ENCODE measurements at regions not wholly inside any gene's neighbourhood (a gene's known extent, or its start where the extent isn't known, plus 50 kb on each side); places are given as distances from the start of the nearest gene placed in this dataset.
"Not testable (repeated sequence)": the region's sequence is repeated elsewhere in the genome, so short reads cannot be mapped to it uniquely, and the experiment has no call there.

GRCh38 chr9:107827304-107827703 lies 337.7 kb upstream of the KLF4 start:
- DNase-seq (ENCODE audit: low read depth in 2 of 3, low spot score in 1 of 3), result no peak

- DNase-seq (ENCODE audit: low read depth in 2 of 3, low spot score in 1 of 3), result not testable (repeated sequence)
These were observed 337.1 kb upstream of the KLF4 start for GRCh38 chr9:107826688-107826983.

GRCh38 chr9:107824556-107824955 lies 335.0 kb upstream of the KLF4 start:
- DNase-seq (ENCODE audit: low read depth in 2 of 3, low spot score in 1 of 3), result no peak

GRCh38 chr9:107819772-107820565 lies 330.4 kb upstream of the KLF4 start:
- DNase-seq (ENCODE audit: low read depth in 2 of 3, low spot score in 1 of 3), result no peak

- DNase-seq (ENCODE audit: low read depth in 2 of 3, low spot score in 1 of 3), result not testable (repeated sequence)
These were observed 328.9 kb upstream of the KLF4 start for GRCh38 chr9:107818503-107818829.

GRCh38 chr9:107817595-107818502 lies 328.3 kb upstream of the KLF4 start:
- DNase-seq (ENCODE audit: low read depth in 2 of 3, low spot score in 1 of 3), result not testable (repeated sequence)

- no peak for DNase-seq (ENCODE audit: low read depth in 2 of 3, low spot score in 1 of 3)
These were observed 327.0 kb upstream of the KLF4 start for GRCh38 chr9:107816561-107817021.

- no peak for DNase-seq (ENCODE audit: low read depth in 2 of 3, low spot score in 1 of 3)
These were observed 326.4 kb upstream of the KLF4 start for GRCh38 chr9:107815782-107816560.

- no peak for DNase-seq (ENCODE audit: low read depth in 2 of 3, low spot score in 1 of 3)
These were observed 323.7 kb upstream of the KLF4 start for GRCh38 chr9:107813287-107813686.

GRCh38 chr9:107810461-107810961 lies 320.9 kb upstream of the KLF4 start:
- no peak for DNase-seq (ENCODE audit: low read depth in 2 of 3, low spot score in 1 of 3)

GRCh38 chr9:107809871-107810460 lies 320.4 kb upstream of the KLF4 start:
- no peak for DNase-seq (ENCODE audit: low read depth in 2 of 3, low spot score in 1 of 3)

- no peak for DNase-seq (ENCODE audit: low read depth in 2 of 3, low spot score in 1 of 3)
These were observed 317.6 kb upstream of the KLF4 start for GRCh38 chr9:107807183-107807582.

- DNase-seq (ENCODE audit: low read depth in 2 of 3, low spot score in 1 of 3), result no peak
These were observed 315.6 kb upstream of the KLF4 start for GRCh38 chr9:107805201-107805600.

- DNase-seq (ENCODE audit: low read depth in 2 of 3, low spot score in 1 of 3), result no peak
These were observed 304.7 kb upstream of the KLF4 start for GRCh38 chr9:107794259-107794658.

GRCh38 chr9:107793541-107793940 lies 304.0 kb upstream of the KLF4 start:
- no peak for DNase-seq (ENCODE audit: low read depth in 2 of 3, low spot score in 1 of 3)

- no peak for DNase-seq (ENCODE audit: low read depth in 2 of 3, low spot score in 1 of 3)
These were observed 303.0 kb upstream of the KLF4 start for GRCh38 chr9:107792596-107792995.

- no peak for DNase-seq (ENCODE audit: low read depth in 2 of 3, low spot score in 1 of 3)
These were observed 302.4 kb upstream of the KLF4 start for GRCh38 chr9:107792006-107792405.

- DNase-seq (ENCODE audit: low read depth in 2 of 3, low spot score in 1 of 3), result no peak
These were observed 299.6 kb upstream of the KLF4 start for GRCh38 chr9:107789001-107789700.

- DNase-seq (ENCODE audit: low read depth in 2 of 3, low spot score in 1 of 3), result no peak
These were observed 297.0 kb upstream of the KLF4 start for GRCh38 chr9:107786561-107786960.

- DNase-seq (ENCODE audit: low read depth in 2 of 3, low spot score in 1 of 3), result no peak
These were observed 294.8 kb upstream of the KLF4 start for GRCh38 chr9:107784235-107784958.

Data from stimulated activated CD4-positive, alpha-beta T cell treated with anti-CD3 and anti-CD28 coated beads, Interleukin-12 subunit alpha, Interleukin-12 subunit beta, amount 100 ng/mL, for 48 hours (primary cell).